ENCODE measurements at regions not wholly inside any gene's neighbourhood (a gene's known extent, or its start where the extent isn't known, plus 50 kb on each side); places are given as distances from the start of the nearest gene placed in this dataset.

DNA sequence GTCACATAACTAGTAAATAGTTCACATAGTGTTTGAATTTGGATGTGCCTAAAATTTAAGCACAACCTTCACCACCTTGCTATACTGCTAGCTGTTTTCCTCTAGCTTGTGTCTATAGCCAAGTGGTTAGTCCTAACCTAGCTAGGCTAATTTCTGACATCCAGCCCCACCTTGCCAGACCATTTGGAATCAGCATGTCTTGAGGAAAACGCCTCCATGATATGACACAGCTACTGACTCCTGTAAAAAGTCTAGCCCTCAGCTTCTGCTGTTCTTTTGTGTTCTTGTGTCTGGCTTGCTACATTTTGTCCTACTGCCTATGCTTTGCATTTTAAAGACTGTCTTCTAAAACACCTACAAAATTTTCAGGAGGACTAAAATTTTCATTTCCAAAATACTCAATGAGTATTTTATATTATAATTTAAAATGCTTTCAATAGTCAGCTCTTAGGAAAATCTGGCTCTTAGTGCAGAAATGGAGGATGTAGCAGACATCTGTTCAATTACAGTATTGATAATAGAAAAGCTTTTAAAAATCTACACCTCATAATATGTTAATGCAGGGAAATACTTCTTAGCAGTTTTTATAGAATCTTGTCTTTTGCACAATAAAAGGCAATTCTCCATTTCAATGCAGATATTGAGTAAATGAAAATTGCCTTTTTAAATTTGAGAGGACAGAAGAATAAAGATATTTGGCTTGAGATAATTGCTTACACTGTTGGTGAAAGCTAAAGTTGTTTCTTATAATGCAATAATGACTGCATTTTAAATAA, 160.8 kb upstream of the APP start:
- intact Hi-C loops (cut with micrococcal nuclease; ENCODE audit: unreplicated experiment) (no loop called here), in situ Hi-C loops (cut with HindIII; ENCODE audit: low pct_unique_long_range_greater_than_20kb, low sequenced_read_pairs) (no loop called here)
- DNase-seq (ENCODE audit: low read depth, low spot score): no peak
- no TSS peak for BruUV-seq (replicated peaks)
- TF ChIP-seq SIN3A (IDR thresholded peaks at IDR 0.05; ENCODE audit: borderline replicate concordance, insufficient read depth, low read depth, low read length): no peak
- no peak for TF ChIP-seq TCF7L2 (IDR thresholded peaks at IDR 0.05; ENCODE audit: low read depth, low read length)
- no peak for TF ChIP-seq REST (IDR thresholded peaks at IDR 0.05; ENCODE audit: insufficient read depth in 1 of 2, low read depth in 2 of 2, low read length in 1 of 2)
- Histone ChIP-seq H3K27me3 (ENCODE audit: control insufficient read depth, insufficient read depth, low read length) (no peaks in the 10 kb centered on the region), H3K4me3 (ENCODE audit: low read depth in 2 of 2, low read length in 2 of 2) (no peak overlapping the region), H3K36me3 (ENCODE audit: control insufficient read depth, insufficient read depth, low read length) (no peaks in the 10 kb centered on the region), H3K27ac (ENCODE audit: low read length) (no peak overlapping the region), H3K9me3 (ENCODE audit: control insufficient read depth, insufficient read depth, low read depth, low read length) (no peaks in the 10 kb centered on the region), H3K4me1 (ENCODE audit: control insufficient read depth, insufficient read depth, low read length) (no peaks in the 10 kb centered on the region)
- POLR2A ChIA-PET: no interaction called here
- CTCF ChIA-PET: no interaction called here
- ATAC-seq: no peak

DNA sequence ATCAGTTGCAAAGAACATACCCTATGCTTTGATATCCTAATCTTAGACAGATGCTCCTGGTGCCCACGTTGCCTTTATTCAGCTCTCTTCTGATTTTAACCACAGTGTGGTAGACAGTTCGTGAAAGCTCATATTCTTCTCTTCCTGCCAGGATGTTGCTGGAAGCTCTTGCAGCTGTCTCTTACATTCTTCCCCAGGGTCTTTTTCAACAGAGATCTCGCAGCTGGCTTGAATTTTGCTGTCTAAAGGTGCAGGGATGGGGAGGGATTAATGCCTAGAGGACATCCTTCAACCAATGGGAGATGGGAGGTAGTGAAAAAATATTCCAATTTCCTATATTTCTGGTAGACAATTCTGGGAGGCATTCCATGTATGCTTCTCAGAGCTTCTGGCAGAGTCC, 150.0 kb upstream of the APP start:
- TF ChIP-seq SIN3A (IDR thresholded peaks at IDR 0.05; ENCODE audit: borderline replicate concordance, insufficient read depth, low read depth, low read length) (no peak), REST (IDR thresholded peaks at IDR 0.05; ENCODE audit: insufficient read depth in 1 of 2, low read depth in 2 of 2, low read length in 1 of 2) (no peak), CTCF (IDR thresholded peaks at IDR 0.05) (no peak), POLR2AphosphoS5 (IDR thresholded peaks at IDR 0.05; ENCODE audit: low read depth, low read length) (no peak), TCF7L2 (IDR thresholded peaks at IDR 0.05; ENCODE audit: low read depth, low read length) (no peak)
- Histone ChIP-seq H3K4me1 (ENCODE audit: control insufficient read depth, insufficient read depth, low read length) (no peaks in the 10 kb centered on the region), H3K4me3 (ENCODE audit: low read depth in 2 of 2, low read length in 2 of 2) (no peak overlapping the region), H3K27ac (ENCODE audit: low read length) (no peak overlapping the region), H3K9me3 (ENCODE audit: control insufficient read depth, insufficient read depth, low read depth, low read length) (no peaks in the 10 kb centered on the region), H3K27me3 (ENCODE audit: control insufficient read depth, insufficient read depth, low read length) (no peaks in the 10 kb centered on the region), H3K36me3 (ENCODE audit: control insufficient read depth, insufficient read depth, low read length) (no peaks in the 10 kb centered on the region)
- in situ Hi-C loops (cut with HindIII; ENCODE audit: low pct_unique_long_range_greater_than_20kb, low sequenced_read_pairs): no loop called here
- POLR2A ChIA-PET: no interaction called here
- ATAC-seq (no peak), DNase-seq (ENCODE audit: low read depth, low spot score) (no peak)
- no TSS peak for BruUV-seq (replicated peaks)
- intact Hi-C loops (cut with micrococcal nuclease; ENCODE audit: unreplicated experiment): no loop called here
- CTCF ChIA-PET: no interaction called here

Data from Panc1 (cell line).